Activated B cell treated with CpG ODN at 0.5 μM for 24 hours (primary cell): ENCODE measurements at regions not wholly inside any gene's neighbourhood (a gene's known extent, or its start where the extent isn't known, plus 50 kb on each side); places are given as distances from the start of the nearest gene placed in this dataset.

Source experiments
- ATAC-seq: fragments of 200-7000 bp; cut with Tn5 transposase; one replicate; pipeline ENCODE4 v1.10.0; 2021; ENCODE audit warnings: low read depth, mild to moderate bottlenecking, moderate library complexity
- CTCF ChIA-PET: fragments of 350-600 bp; sonication (Branson Sonifier 250); formaldehyde crosslinking; loops from one replicate; lab custom pipeline; 2021; ENCODE audit warnings: antibody characterized with exemption; lab: Charles Lee
- POLR2A ChIA-PET: fragments of 350-600 bp; sonication (Branson Sonifier 250); formaldehyde crosslinking; loops from one replicate; lab custom pipeline; 2021; ENCODE audit warnings: antibody characterized with exemption; lab: Charles Lee
- DNase-seq: peaks from one replicate; pipeline ENCODE4 v3.0.0; 2022
- H3K27ac Mint-ChIP-seq: one replicate; pipeline ENCODE4 v1.8.0; 2020; ENCODE audit warnings: mixed read lengths
- H3K27me3 Mint-ChIP-seq: one replicate; pipeline ENCODE4 v1.8.0; 2021; ENCODE audit warnings: mixed read lengths
- H3K36me3 Mint-ChIP-seq: one replicate; pipeline ENCODE4 v1.8.0; 2021; ENCODE audit warnings: low read depth, mixed read lengths
- H3K4me1 Mint-ChIP-seq: one replicate; pipeline ENCODE4 v1.8.0; 2021; ENCODE audit warnings: mixed read lengths
- H3K4me3 Mint-ChIP-seq: one replicate; pipeline ENCODE4 v1.8.0; 2020; ENCODE audit warnings: mild to moderate bottlenecking, mixed read lengths
- H3K9me3 Mint-ChIP-seq: one replicate; pipeline ENCODE4 v1.8.0; 2020; ENCODE audit warnings: mixed read lengths
- CTCF ChIP-seq: fragments of 200-600 bp; IDR thresholded peaks from one replicate; pipeline ENCODE4 v1.8.0; 2022; ENCODE audit warnings: antibody characterized with exemption, mild to moderate bottlenecking
- intact Hi-C: fragments of 100-400 bp; cut with micrococcal nuclease; formaldehyde crosslinking; loops from one replicate; pipeline ENCODE4 v1.15.1; 2024

- Mint-ChIP-seq H3K36me3 (peaks cover 55% of the 10 kb centered on the region), H3K9me3 (peaks cover 6% of the 10 kb centered on the region), H3K27me3 (no peaks in the 10 kb centered on the region), H3K4me1 (peaks cover 43% of the 10 kb centered on the region), H3K4me3 (no peak overlapping the region), H3K27ac (no peak overlapping the region)
- intact Hi-C loops, result no loop called here
- no peak for TF ChIP-seq CTCF
- POLR2A ChIA-PET, result no interaction called here
- ATAC-seq (no peak), DNase-seq (no peak)
- CTCF ChIA-PET, result no interaction called here
These were observed 336.8 kb upstream of the RGS6 start for GRCh38 chr14:71595441-71595840.

- CTCF ChIA-PET, result no interaction called here
- H3K9me3 Mint-ChIP-seq, result peaks cover 9% of the 10 kb centered on the region
These were observed 334.8 kb upstream of the RGS6 start for GRCh38 chr14:71597287-71597920.

GRCh38 chr14:71597955-71598660 is 334.1 kb upstream of the RGS6 start:
- peak overlapping the region; percentile 21 for H3K4me3 Mint-ChIP-seq
- H3K4me1 Mint-ChIP-seq, result peaks cover 33% of the 10 kb centered on the region
- ChIA-PET POLR2A (no interaction called here), CTCF (no interaction called here)
- H3K9me3 Mint-ChIP-seq, result peaks cover 9% of the 10 kb centered on the region
- H3K27me3 Mint-ChIP-seq, result no peaks in the 10 kb centered on the region
- intact Hi-C loops, result loop anchor here (1.0 kb wide), 2 partner anchors 43 to 278 kb away; partner anchors contain the start of gene SIPA1L1
- TF ChIP-seq CTCF, result no peak
- H3K27ac Mint-ChIP-seq, result peak overlapping the region; percentile 84
- peaks cover 67% of the 10 kb centered on the region for H3K36me3 Mint-ChIP-seq
- ATAC-seq (peak; percentile 95), DNase-seq (no peak)

More at GRCh38 chr14:71597287-71597920, 334.8 kb upstream of the RGS6 start:
- Mint-ChIP-seq H3K4me3 (peak overlapping the region; percentile 21), H3K4me1 (peaks cover 33% of the 10 kb centered on the region), H3K27me3 (no peaks in the 10 kb centered on the region), H3K36me3 (peaks cover 66% of the 10 kb centered on the region), H3K27ac (peak overlapping the region; percentile 84)
- intact Hi-C loops, result no loop called here
- DNase-seq (no peak), ATAC-seq (peak; percentile 23)
- POLR2A ChIA-PET, result no interaction called here
- no peak for TF ChIP-seq CTCF

GRCh38 chr14:71600309-71600708 is 331.9 kb upstream of the RGS6 start:
- POLR2A ChIA-PET, result no interaction called here
- Mint-ChIP-seq H3K4me1 (peaks cover 34% of the 10 kb centered on the region), H3K9me3 (peaks cover 11% of the 10 kb centered on the region), H3K27me3 (no peaks in the 10 kb centered on the region), H3K36me3 (peaks cover 66% of the 10 kb centered on the region), H3K4me3 (no peak overlapping the region), H3K27ac (no peak overlapping the region)
- CTCF ChIA-PET, result no interaction called here
- intact Hi-C loops, result no loop called here
- TF ChIP-seq CTCF, result no peak
- DNase-seq (no peak), ATAC-seq (no peak)

GRCh38 chr14:71602524-71602923 is 329.7 kb upstream of the RGS6 start:
- H3K4me1 Mint-ChIP-seq, result peaks cover 40% of the 10 kb centered on the region
- DNase-seq (no peak), ATAC-seq (no peak)
- H3K36me3 Mint-ChIP-seq, result peaks cover 59% of the 10 kb centered on the region
- H3K9me3 Mint-ChIP-seq, result peaks cover 11% of the 10 kb centered on the region
- ChIA-PET POLR2A (no interaction called here), CTCF (no interaction called here)
- intact Hi-C loops, result no loop called here
- TF ChIP-seq CTCF, result no peak
- H3K27ac Mint-ChIP-seq, result no peak overlapping the region
- no peak overlapping the region for H3K4me3 Mint-ChIP-seq
- H3K27me3 Mint-ChIP-seq, result no peaks in the 10 kb centered on the region
